Bronchial epithelial cell (primary cell): ENCODE measurements at regions not wholly inside any gene's neighbourhood (a gene's known extent, or its start where the extent isn't known, plus 50 kb on each side); places are given as distances from the start of the nearest gene placed in this dataset.
A peak's percentile ranks its signal among the peaks of the same experiment; 100 is the strongest.
"Not testable (repeated sequence)": the region's sequence is repeated elsewhere in the genome, so short reads cannot be mapped to it uniquely, and the experiment has no call there.

Experiments
- DNase-seq: peaks from one replicate; pipeline ENCODE4 v3.0.0-alpha.2; 2010; ENCODE audit warnings: low read depth
- FAIRE-seq: peaks from 2 replicates; lab custom pipeline; 2011; peaks lifted over from hg19 to GRCh38; lab: Jason Lieb, UNC
- H3K27me3 ChIP-seq: 2 replicates; pipeline ENCODE4 v1.5.1; 2011; ENCODE audit warnings: low read length; ENCODE audit not compliant: control insufficient read depth, insufficient read depth
- H3K36me3 ChIP-seq: 2 replicates; pipeline ENCODE4 v1.5.1; 2011; ENCODE audit warnings: low read length; ENCODE audit not compliant: control insufficient read depth, insufficient read depth
- H3K4me3 ChIP-seq: 2 replicates; pipeline ENCODE4 v1.5.1; 2011; ENCODE audit warnings: mild to moderate bottlenecking, low read depth, low read length, control low read depth
- CTCF ChIP-seq: IDR thresholded peaks from 2 replicates; pipeline ENCODE4 v1.5.1; 2011; ENCODE audit warnings: mild to moderate bottlenecking, moderate library complexity, low read length, control low read depth, inconsistent platforms; ENCODE audit not compliant: insufficient read depth, severe bottlenecking

- FAIRE-seq = no peak
- DNase-seq = peak; percentile 80
- Histone ChIP-seq H3K36me3 (no peaks in the 10 kb centered on the region), H3K4me3 (no peak overlapping the region), H3K27me3 (no peaks in the 10 kb centered on the region)
- TF ChIP-seq CTCF = no peak
Observed at GRCh38 chr1:207248544-207249198, 72.8 kb upstream of the CD55 start.

- H3K27me3 ChIP-seq = no peaks in the 10 kb centered on the region
- no peaks in the 10 kb centered on the region for H3K36me3 ChIP-seq
- H3K4me3 ChIP-seq = no peak overlapping the region
- no peak for TF ChIP-seq CTCF
- FAIRE-seq = no peak
- no peak for DNase-seq
Observed at GRCh38 chr1:207250431-207250830, 71.0 kb upstream of the CD55 start.

- FAIRE-seq = no peak
- no peak for DNase-seq
- H3K27me3 ChIP-seq = no peaks in the 10 kb centered on the region
- H3K36me3 ChIP-seq = no peaks in the 10 kb centered on the region
- no peak overlapping the region for H3K4me3 ChIP-seq
- no peak for TF ChIP-seq CTCF
Observed at GRCh38 chr1:207251066-207251465, 70.4 kb upstream of the CD55 start.

GRCh38 chr1:207256869-207257268 is 64.6 kb upstream of the CD55 start:
- no peak overlapping the region for H3K4me3 ChIP-seq
- H3K36me3 ChIP-seq = no peaks in the 10 kb centered on the region
- H3K27me3 ChIP-seq = no peaks in the 10 kb centered on the region
- TF ChIP-seq CTCF = no peak
- DNase-seq = no peak
- FAIRE-seq = no peak

GRCh38 chr1:207259391-207259790 is 62.1 kb upstream of the CD55 start:
- DNase-seq = peak; percentile 44
- FAIRE-seq = peak; percentile 84
- Histone ChIP-seq H3K4me3 (no peak overlapping the region), H3K36me3 (no peaks in the 10 kb centered on the region), H3K27me3 (no peaks in the 10 kb centered on the region)
- peak; percentile 60 for TF ChIP-seq CTCF

GRCh38 chr1:207261971-207262370 is 59.5 kb upstream of the CD55 start:
- TF ChIP-seq CTCF = no peak
- FAIRE-seq (no peak), DNase-seq (peak; percentile 38)
- Histone ChIP-seq H3K27me3 (no peaks in the 10 kb centered on the region), H3K36me3 (no peaks in the 10 kb centered on the region), H3K4me3 (no peak overlapping the region)

- DNase-seq, H3K27me3 ChIP-seq, FAIRE-seq, H3K4me3 ChIP-seq, H3K36me3 ChIP-seq: not testable (repeated sequence)
Observed at GRCh38 chr1:207262891-207263290, 58.6 kb upstream of the CD55 start.
